Uterus (tissue), 3 donors: ENCODE measurements at regions not wholly inside any gene's neighbourhood (a gene's known extent, or its start where the extent isn't known, plus 50 kb on each side); places are given as distances from the start of the nearest gene placed in this dataset. TPM values are rescaled to one million over a fixed set of nuclear protein-coding genes. Genes with fewer than 3 reads are reported as not detected.

ENCODE experiments used
- DNase-seq, 2 donors: peaks; one replicate each; pipeline ENCODE4 v3.0.0-alpha.2; 2019 to 2020
- H3K27ac ChIP-seq, 2 donors: fragments of 200-600 bp; sonication (generic); 1 replicate in 1 of 2; 2 replicates in 1 of 2; pipeline ENCODE4 v1.5.1; 2016 to 2018
- H3K27me3 ChIP-seq, 2 donors: fragments of 200-600 bp; sonication (generic); one replicate each; pipeline ENCODE4 v1.5.1; 2018 to 2019; ENCODE audit warnings: control low read depth in 1 of 2
- H3K36me3 ChIP-seq, 2 donors: fragments of 200-600 bp; sonication (generic); one replicate each; pipeline ENCODE4 v1.5.1; 2019; ENCODE audit warnings: control low read depth in 1 of 2
- H3K4me1 ChIP-seq, 2 donors: fragments of 200-600 bp; sonication (generic); one replicate each; pipeline ENCODE4 v1.5.1; 2018 to 2019; ENCODE audit warnings: control low read depth in 1 of 2
- H3K4me3 ChIP-seq, 2 donors: fragments of 200-600 bp; sonication (generic); 1 replicate in 1 of 2; 2 replicates in 1 of 2; pipeline ENCODE4 v1.5.1; 2018 to 2019; ENCODE audit warnings: mild to moderate bottlenecking in 1 of 2
- H3K9me3 ChIP-seq, 2 donors: fragments of 200-600 bp; sonication (generic); one replicate each; pipeline ENCODE4 v1.5.1; 2019; ENCODE audit warnings: control low read depth in 1 of 2
- CTCF ChIP-seq, 4 experiments: fragments of 200-600 bp in 2 of 4; fragments of 450-650 bp in 2 of 4; sonication (generic) in 2 of 4; IDR thresholded peaks; one replicate each; pipeline ENCODE4 v1.5.1; 2016 to 2019; ENCODE audit warnings: antibody characterized with exemption in 4 of 4, mild to moderate bottlenecking in 2 of 4, moderate library complexity in 1 of 4
- POLR2A ChIP-seq, 2 donors: fragments of 450-650 bp; IDR thresholded peaks; one replicate each; pipeline ENCODE4 v1.6.1; 2016; ENCODE audit warnings: antibody characterized with exemption in 2 of 2, mild to moderate bottlenecking in 1 of 2, moderate library complexity in 1 of 2
- intact Hi-C: fragments of 100-400 bp; cut with DNase I; formaldehyde crosslinking; loops from one replicate; pipeline ENCODE4 v1.15.1; 2023; ENCODE audit warnings: low total_unique reads
- small RNA-seq: library from RNA; depleted of rRNA; stranded (forward); fragments of <200 nt; gene quantifications from one replicate; pipeline ENCODE3, GENCODE V24; 2016
- donor health status: DM: yes; HTN: yes; CAD: no.

GRCh38 chr6:65760285-65760684 lies 53.3 kb upstream of the EYS start:
- Histone ChIP-seq H3K27ac (no peak overlapping the region), H3K4me3 (no peak overlapping the region), H3K9me3 (no peaks in the 10 kb centered on the region), H3K27me3 (no peaks in the 10 kb centered on the region), H3K4me1 (no peaks in the 10 kb centered on the region), H3K36me3 (no peaks in the 10 kb centered on the region)
- no peak for DNase-seq
- intact Hi-C loops, result no loop called here
- TF ChIP-seq CTCF (IDR thresholded peaks at IDR 0.05) (no peak), POLR2A (IDR thresholded peaks at IDR 0.05) (no peak)

Small RNAs in the stretch of these regions (small RNA-seq; reads per million reads assigned to genes)
- gene RF00019, result not detected
- gene RF00571, result not detected
- gene RNA5SP208, result not detected
- not detected for gene RNU6-280P
- not detected for gene RNU7-66P
